SK-N-SH treated with all-trans-retinoic acid at 6 μM for 48 hours (cell line): ENCODE measurements at regions not wholly inside any gene's neighbourhood (a gene's known extent, or its start where the extent isn't known, plus 50 kb on each side); places are given as distances from the start of the nearest gene placed in this dataset.

Experiments
- ATAC-seq: fragments of 200-7000 bp; cut with Tn5 transposase; 3 replicates; pipeline ENCODE4 v1.9.1; 2020; ENCODE audit warnings: mild to moderate bottlenecking, moderate library complexity
- ARNTL ChIP-seq: fragments of 450-650 bp; formaldehyde crosslinking; IDR thresholded peaks from 2 replicates; pipeline ENCODE4 v1.5.0; 2020; ENCODE audit warnings: low read depth, mild to moderate bottlenecking, moderate library complexity, borderline replicate concordance
- BACH2 ChIP-seq: fragments of 250-450 bp; sonication (Bioruptor Pico); IDR thresholded peaks from 2 replicates; pipeline ENCODE4 v1.9.0; 2021; ENCODE audit warnings: mild to moderate bottlenecking, borderline replicate concordance
- CREB5 ChIP-seq: fragments of 250-450 bp; sonication (Bioruptor Pico); IDR thresholded peaks from 2 replicates; pipeline ENCODE4 v1.5.1; 2020; ENCODE audit warnings: low read depth, mild to moderate bottlenecking, moderate library complexity
- CSDC2 ChIP-seq: fragments of 250-450 bp; sonication (Bioruptor Pico); IDR thresholded peaks from 2 replicates; pipeline ENCODE4 v1.5.0; 2020; ENCODE audit warnings: mild to moderate bottlenecking, moderate library complexity
- ESRRG ChIP-seq: fragments of 250-450 bp; sonication (Bioruptor Pico); IDR thresholded peaks from 2 replicates; pipeline ENCODE4 v1.6.1; 2021; ENCODE audit warnings: mild to moderate bottlenecking
- GLIS3 ChIP-seq: fragments of 250-450 bp; sonication (Bioruptor Pico); IDR thresholded peaks from 2 replicates; pipeline ENCODE4 v1.5.0; 2020; ENCODE audit warnings: mild to moderate bottlenecking, moderate library complexity
- OSR1 ChIP-seq: fragments of 250-450 bp; sonication (Bioruptor Pico); IDR thresholded peaks from 2 replicates; pipeline ENCODE4 v1.8.0; 2022; ENCODE audit warnings: moderate library complexity, mild to moderate bottlenecking, inconsistent platforms
- PATZ1 ChIP-seq: fragments of 250-450 bp; sonication (Bioruptor Pico); IDR thresholded peaks from 2 replicates; pipeline ENCODE4 v1.8.0; 2020; ENCODE audit warnings: mild to moderate bottlenecking, moderate library complexity, borderline replicate concordance
- PPARA ChIP-seq: fragments of 250-450 bp; sonication (Bioruptor Pico); IDR thresholded peaks from 2 replicates; pipeline ENCODE4 v1.5.0; 2020; ENCODE audit warnings: mild to moderate bottlenecking, borderline replicate concordance
- TCF4 ChIP-seq: fragments of 250-450 bp; sonication (Bioruptor Pico); IDR thresholded peaks from 2 replicates; pipeline ENCODE4 v1.8.0; 2021; ENCODE audit warnings: mild to moderate bottlenecking, moderate library complexity, borderline replicate concordance
- TOX ChIP-seq: fragments of 250-450 bp; sonication (Bioruptor Pico); IDR thresholded peaks from 2 replicates; pipeline ENCODE4 v1.8.0; 2021; ENCODE audit warnings: mild to moderate bottlenecking, moderate library complexity, borderline replicate concordance
- ZC3H10 ChIP-seq: fragments of 250-450 bp; sonication (Bioruptor Pico); IDR thresholded peaks from 2 replicates; pipeline ENCODE4 v1.5.1; 2021; ENCODE audit warnings: mild to moderate bottlenecking, moderate library complexity
- ZFP3 ChIP-seq: fragments of 250-450 bp; sonication (Bioruptor Pico); IDR thresholded peaks from 2 replicates; pipeline ENCODE4 v1.5.0; 2020; ENCODE audit warnings: mild to moderate bottlenecking, moderate library complexity
- ZFP30 ChIP-seq: fragments of 450-650 bp; formaldehyde crosslinking; IDR thresholded peaks from 2 replicates; pipeline ENCODE4 v1.5.0; 2022; ENCODE audit warnings: mild to moderate bottlenecking, moderate library complexity
- ZNF565 ChIP-seq: fragments of 450-650 bp; formaldehyde crosslinking; conservative IDR thresholded peaks from 2 replicates; pipeline ENCODE4 v1.5.0; 2020; ENCODE audit warnings: low read depth, mild to moderate bottlenecking, moderate library complexity
- ZNF70 ChIP-seq: fragments of 450-650 bp; formaldehyde crosslinking; IDR thresholded peaks from 2 replicates; pipeline ENCODE4 v1.5.0; 2020; ENCODE audit warnings: mild to moderate bottlenecking, moderate library complexity
- ZNF8 ChIP-seq: fragments of 450-650 bp; formaldehyde crosslinking; IDR thresholded peaks from 2 replicates; pipeline ENCODE4 v1.5.0; 2020; ENCODE audit warnings: mild to moderate bottlenecking, moderate library complexity
- TF ChIP-seq, protein P1 (sequence below): fragments of 250-450 bp; sonication (Bioruptor Pico); IDR thresholded peaks from 2 replicates; pipeline ENCODE4 v1.5.0; 2020; ENCODE audit warnings: mild to moderate bottlenecking, moderate library complexity
- TF ChIP-seq, protein P2 (sequence below): fragments of 250-450 bp; sonication (Bioruptor Pico); IDR thresholded peaks from 2 replicates; pipeline ENCODE4 v1.5.1; 2021; ENCODE audit warnings: mild to moderate bottlenecking, moderate library complexity
- TF ChIP-seq, protein P3 (sequence below): fragments of 250-450 bp; sonication (Bioruptor Pico); IDR thresholded peaks from 2 replicates; pipeline ENCODE4 v1.8.0; 2021; ENCODE audit warnings: low read depth, mild to moderate bottlenecking, moderate library complexity, borderline replicate concordance

DNA sequence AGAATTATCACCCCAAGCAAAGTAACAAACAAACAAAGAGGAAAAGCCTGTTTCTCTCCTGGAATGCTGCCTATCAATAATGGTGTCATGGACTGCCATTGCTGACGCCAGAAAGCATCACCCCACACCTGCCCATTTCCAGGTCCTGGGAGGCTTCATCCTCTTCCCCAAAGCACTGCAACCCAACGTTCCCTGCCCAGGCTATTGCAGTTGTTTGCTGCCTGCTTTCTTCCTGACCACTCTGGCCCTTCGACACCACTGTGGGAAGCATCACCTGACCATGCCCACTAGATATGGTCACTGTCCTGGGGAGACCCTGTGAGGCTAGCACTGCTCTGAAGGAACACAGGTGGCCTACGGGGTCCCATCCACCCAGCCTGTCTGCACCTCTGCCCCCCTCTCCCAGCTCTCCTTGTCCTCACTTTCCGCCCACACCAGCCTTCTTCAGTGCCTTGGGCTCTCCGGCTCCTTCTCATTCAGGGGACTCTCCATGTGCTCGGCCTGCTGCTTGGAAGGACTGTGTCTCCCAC, 439.6 kb downstream of the GLRX3 start:
- no peak for ATAC-seq
- TF ChIP-seq ZFP3 (CRISPR knock-in tag), result no peak
- TF ChIP-seq ZNF70, result no peak
- TF ChIP-seq, protein P1, sequence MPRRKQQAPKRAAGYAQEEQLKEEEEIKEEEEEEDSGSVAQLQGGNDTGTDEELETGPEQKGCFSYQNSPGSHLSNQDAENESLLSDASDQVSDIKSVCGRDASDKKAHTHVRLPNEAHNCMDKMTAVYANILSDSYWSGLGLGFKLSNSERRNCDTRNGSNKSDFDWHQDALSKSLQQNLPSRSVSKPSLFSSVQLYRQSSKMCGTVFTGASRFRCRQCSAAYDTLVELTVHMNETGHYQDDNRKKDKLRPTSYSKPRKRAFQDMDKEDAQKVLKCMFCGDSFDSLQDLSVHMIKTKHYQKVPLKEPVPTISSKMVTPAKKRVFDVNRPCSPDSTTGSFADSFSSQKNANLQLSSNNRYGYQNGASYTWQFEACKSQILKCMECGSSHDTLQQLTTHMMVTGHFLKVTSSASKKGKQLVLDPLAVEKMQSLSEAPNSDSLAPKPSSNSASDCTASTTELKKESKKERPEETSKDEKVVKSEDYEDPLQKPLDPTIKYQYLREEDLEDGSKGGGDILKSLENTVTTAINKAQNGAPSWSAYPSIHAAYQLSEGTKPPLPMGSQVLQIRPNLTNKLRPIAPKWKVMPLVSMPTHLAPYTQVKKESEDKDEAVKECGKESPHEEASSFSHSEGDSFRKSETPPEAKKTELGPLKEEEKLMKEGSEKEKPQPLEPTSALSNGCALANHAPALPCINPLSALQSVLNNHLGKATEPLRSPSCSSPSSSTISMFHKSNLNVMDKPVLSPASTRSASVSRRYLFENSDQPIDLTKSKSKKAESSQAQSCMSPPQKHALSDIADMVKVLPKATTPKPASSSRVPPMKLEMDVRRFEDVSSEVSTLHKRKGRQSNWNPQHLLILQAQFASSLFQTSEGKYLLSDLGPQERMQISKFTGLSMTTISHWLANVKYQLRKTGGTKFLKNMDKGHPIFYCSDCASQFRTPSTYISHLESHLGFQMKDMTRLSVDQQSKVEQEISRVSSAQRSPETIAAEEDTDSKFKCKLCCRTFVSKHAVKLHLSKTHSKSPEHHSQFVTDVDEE (CRISPR knock-in tag), result no peak
- no peak for TF ChIP-seq ZFP30 (CRISPR knock-in tag)
- no peak for TF ChIP-seq ARNTL
- no peak for TF ChIP-seq ESRRG
- no peak for TF ChIP-seq ZNF8 (CRISPR knock-in tag)
- TF ChIP-seq, protein P2, sequence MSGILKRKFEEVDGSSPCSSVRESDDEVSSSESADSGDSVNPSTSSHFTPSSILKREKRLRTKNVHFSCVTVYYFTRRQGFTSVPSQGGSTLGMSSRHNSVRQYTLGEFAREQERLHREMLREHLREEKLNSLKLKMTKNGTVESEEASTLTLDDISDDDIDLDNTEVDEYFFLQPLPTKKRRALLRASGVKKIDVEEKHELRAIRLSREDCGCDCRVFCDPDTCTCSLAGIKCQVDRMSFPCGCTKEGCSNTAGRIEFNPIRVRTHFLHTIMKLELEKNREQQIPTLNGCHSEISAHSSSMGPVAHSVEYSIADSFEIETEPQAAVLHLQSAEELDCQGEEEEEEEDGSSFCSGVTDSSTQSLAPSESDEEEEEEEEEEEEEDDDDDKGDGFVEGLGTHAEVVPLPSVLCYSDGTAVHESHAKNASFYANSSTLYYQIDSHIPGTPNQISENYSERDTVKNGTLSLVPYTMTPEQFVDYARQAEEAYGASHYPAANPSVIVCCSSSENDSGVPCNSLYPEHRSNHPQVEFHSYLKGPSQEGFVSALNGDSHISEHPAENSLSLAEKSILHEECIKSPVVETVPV (CRISPR knock-in tag), result no peak

- no peak for ATAC-seq
- TF ChIP-seq ZC3H10 (CRISPR knock-in tag), result no peak
- no peak for TF ChIP-seq GLIS3 (CRISPR knock-in tag)
- no peak for TF ChIP-seq ARNTL
- TF ChIP-seq, protein P2 (CRISPR knock-in tag), result no peak
- TF ChIP-seq ZFP3 (CRISPR knock-in tag), result no peak
Measured at GRCh38 chr10:130576427-130576826, 440.2 kb downstream of the GLRX3 start.

- TF ChIP-seq ZFP30 (CRISPR knock-in tag) (no peak), PATZ1 (CRISPR knock-in tag) (no peak), ZNF8 (CRISPR knock-in tag) (no peak)
- ATAC-seq, result no peak
Measured at GRCh38 chr10:130577039-130577438, 440.8 kb downstream of the GLRX3 start.

DNA sequence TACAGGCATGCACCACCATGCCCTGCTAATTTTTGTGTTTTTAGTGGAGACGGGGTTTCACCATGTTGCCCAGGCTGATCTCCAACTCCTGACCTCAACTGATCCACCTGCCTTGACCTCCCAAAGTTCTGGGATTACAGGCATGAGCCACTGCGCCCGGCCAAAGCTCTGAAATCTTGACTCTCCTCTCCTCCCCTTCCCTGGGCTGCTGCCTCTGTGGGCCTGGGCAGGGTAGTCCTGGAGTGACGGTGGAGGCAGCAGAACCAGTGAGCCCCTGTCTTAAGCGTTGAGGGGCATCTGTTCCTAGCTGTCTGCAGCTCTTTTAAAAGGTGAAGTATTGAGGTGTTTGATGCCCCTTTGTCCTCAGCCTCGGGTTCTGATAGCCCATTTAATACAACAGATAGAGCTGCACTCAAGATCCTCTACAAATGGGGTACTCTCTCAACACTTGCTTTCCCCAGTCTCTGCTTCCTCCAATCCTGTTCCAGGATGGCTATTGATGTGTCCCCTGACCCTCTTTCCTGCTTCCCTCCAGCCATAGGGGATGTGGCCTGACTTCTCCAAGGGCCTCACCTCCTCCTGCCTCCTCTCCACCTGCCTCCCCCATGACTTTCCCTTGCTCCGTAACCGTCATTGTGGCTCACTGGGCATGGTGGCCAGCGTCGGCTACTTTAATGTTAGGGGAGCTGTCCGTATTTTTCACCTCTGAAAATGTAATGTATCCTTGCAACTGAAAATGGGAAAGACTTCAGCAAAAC, 442.5 kb downstream of the GLRX3 start:
- no peak for ATAC-seq
- TF ChIP-seq CSDC2 (CRISPR knock-in tag) (no peak), BACH2 (CRISPR knock-in tag) (no peak), TOX (no peak), ZFP30 (CRISPR knock-in tag) (no peak), PPARA (no peak), GLIS3 (CRISPR knock-in tag) (no peak), CREB5 (CRISPR knock-in tag) (no peak), ZC3H10 (CRISPR knock-in tag) (no peak), ZNF8 (CRISPR knock-in tag) (no peak), ZFP3 (CRISPR knock-in tag) (no peak), ZNF565 (CRISPR knock-in tag) (no peak), ARNTL (no peak), TCF4 (no peak), OSR1 (CRISPR knock-in tag) (no peak)
- TF ChIP-seq, protein P3, sequence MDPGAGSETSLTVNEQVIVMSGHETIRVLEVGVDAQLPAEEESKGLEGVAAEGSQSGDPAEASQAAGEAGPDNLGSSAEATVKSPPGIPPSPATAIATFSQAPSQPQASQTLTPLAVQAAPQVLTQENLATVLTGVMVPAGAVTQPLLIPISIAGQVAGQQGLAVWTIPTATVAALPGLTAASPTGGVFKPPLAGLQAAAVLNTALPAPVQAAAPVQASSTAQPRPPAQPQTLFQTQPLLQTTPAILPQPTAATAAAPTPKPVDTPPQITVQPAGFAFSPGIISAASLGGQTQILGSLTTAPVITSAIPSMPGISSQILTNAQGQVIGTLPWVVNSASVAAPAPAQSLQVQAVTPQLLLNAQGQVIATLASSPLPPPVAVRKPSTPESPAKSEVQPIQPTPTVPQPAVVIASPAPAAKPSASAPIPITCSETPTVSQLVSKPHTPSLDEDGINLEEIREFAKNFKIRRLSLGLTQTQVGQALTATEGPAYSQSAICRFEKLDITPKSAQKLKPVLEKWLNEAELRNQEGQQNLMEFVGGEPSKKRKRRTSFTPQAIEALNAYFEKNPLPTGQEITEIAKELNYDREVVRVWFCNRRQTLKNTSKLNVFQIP, result no peak
